ENCODE measurements at regions not wholly inside any gene's neighbourhood (a gene's known extent, or its start where the extent isn't known, plus 50 kb on each side); places are given as distances from the start of the nearest gene placed in this dataset.

GRCh38 chr5:6995115-6995514 is 281.9 kb downstream of the TENT4A start:
- no peak for TF ChIP-seq CTCF (conservative IDR thresholded peaks at IDR 0.05; ENCODE audit: low read depth, low read length)
- TF ChIP-seq RCOR1 (IDR thresholded peaks at IDR 0.05; ENCODE audit: insufficient replicate concordance, low read length): no peak
- no peak for TF ChIP-seq ELK1 (IDR thresholded peaks at IDR 0.05; ENCODE audit: borderline replicate concordance, low read depth, low read length)
- no peak for TF ChIP-seq MXI1 (IDR thresholded peaks at IDR 0.05; ENCODE audit: borderline replicate concordance, low read depth, low read length)
- no peak for TF ChIP-seq POLR2A (IDR thresholded peaks at IDR 0.05; ENCODE audit: low read depth, low read length)
- no peak for TF ChIP-seq RAD21 (IDR thresholded peaks at IDR 0.05; ENCODE audit: low read length)
- no peak for TF ChIP-seq SMC3 (IDR thresholded peaks at IDR 0.05; ENCODE audit: low read depth, low read length)
- no peak for TF ChIP-seq CEBPB (IDR thresholded peaks at IDR 0.05; ENCODE audit: low read depth, low read length)
- TF ChIP-seq BHLHE40 (IDR thresholded peaks at IDR 0.05; ENCODE audit: low read depth, low read length): no peak
- TF ChIP-seq NFE2L2 (IDR thresholded peaks at IDR 0.05; ENCODE audit: low read depth, low read length): no peak
- no peak for TF ChIP-seq RFX5 (IDR thresholded peaks at IDR 0.05; ENCODE audit: low read depth, low read length)
- TF ChIP-seq FOS (IDR thresholded peaks at IDR 0.05; ENCODE audit: low read depth, low read length): no peak
- no peak for TF ChIP-seq USF2 (IDR thresholded peaks at IDR 0.05; ENCODE audit: low read depth, low read length)
- no peak for TF ChIP-seq MAZ (IDR thresholded peaks at IDR 0.05; ENCODE audit: borderline replicate concordance, low read depth, low read length)

Measured in IMR-90 (cell line).